ENCODE measurements at regions not wholly inside any gene's neighbourhood (a gene's known extent, or its start where the extent isn't known, plus 50 kb on each side); places are given as distances from the start of the nearest gene placed in this dataset.
A peak's percentile ranks its signal among the peaks of the same experiment; 100 is the strongest.
"Not testable (repeated sequence)": the region's sequence is repeated elsewhere in the genome, so short reads cannot be mapped to it uniquely, and the experiment has no call there.

DNA sequence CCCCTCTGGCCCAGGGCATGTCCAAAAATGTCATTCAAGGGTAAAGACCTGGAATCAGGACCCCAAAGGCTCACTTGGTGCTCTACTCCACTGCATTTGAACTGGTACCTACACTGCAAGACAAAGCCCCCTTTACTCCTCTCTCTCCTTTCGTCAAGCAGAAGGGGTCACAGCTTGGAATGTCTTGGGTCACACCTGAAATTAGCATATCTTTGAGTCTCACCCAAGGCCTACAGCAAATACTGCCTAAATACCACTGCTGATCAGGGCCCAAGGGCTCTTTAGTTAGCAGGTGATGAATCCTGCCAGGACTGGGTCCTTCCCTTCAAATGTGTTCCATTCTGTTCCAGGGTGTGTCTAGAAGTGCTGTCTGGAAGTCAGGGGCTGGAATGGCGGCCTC is 320.6 kb downstream of the SV2B start:
- Mint-ChIP-seq H3K27me3 (no peaks in the 10 kb centered on the region), H3K36me3 (ENCODE audit: insufficient read depth) (peaks cover 2% of the 10 kb centered on the region), H3K4me3 (no peak overlapping the region), H3K9me3 (peaks cover 10% of the 10 kb centered on the region), H3K27ac (ENCODE audit: low read depth) (no peak overlapping the region), H3K4me1 (peaks cover 50% of the 10 kb centered on the region)
- DNase-seq (ENCODE audit: low spot score in 2 of 2) (no peak), ATAC-seq (replicated peaks; ENCODE audit: extremely low read depth, poor library complexity, severe bottlenecking) (no peak)

DNA sequence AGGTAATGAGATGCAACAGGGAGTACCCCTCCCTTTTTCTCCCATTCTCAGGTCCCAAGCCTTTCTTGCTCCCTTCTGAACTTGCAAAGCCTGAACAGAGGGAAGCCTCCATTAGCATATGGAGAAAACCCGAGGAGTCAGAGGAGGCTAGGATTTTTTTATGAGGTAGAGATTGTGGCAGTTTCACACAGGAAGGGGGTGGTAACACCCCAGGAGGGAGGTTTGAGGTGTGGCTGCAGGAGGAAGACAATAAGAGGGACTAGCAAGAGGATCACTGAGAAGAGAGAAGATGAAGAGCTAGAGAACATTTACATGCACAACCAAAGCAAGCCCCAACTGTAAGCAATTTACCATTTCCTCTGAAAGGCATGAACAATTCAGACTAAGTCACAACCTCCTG is 322.7 kb downstream of the SV2B start:
- DNase-seq (ENCODE audit: low spot score in 2 of 2), result peak in 1 of 2 donors; percentile 21
- Mint-ChIP-seq H3K27ac (ENCODE audit: low read depth) (peak overlapping the region; percentile 35), H3K36me3 (ENCODE audit: insufficient read depth) (peaks cover 2% of the 10 kb centered on the region), H3K4me1 (peaks cover 57% of the 10 kb centered on the region), H3K4me3 (peak overlapping the region; percentile 28), H3K27me3 (no peaks in the 10 kb centered on the region), H3K9me3 (peaks cover 10% of the 10 kb centered on the region)
- ATAC-seq (replicated peaks; ENCODE audit: extremely low read depth, poor library complexity, severe bottlenecking), result peak; percentile 81

DNA sequence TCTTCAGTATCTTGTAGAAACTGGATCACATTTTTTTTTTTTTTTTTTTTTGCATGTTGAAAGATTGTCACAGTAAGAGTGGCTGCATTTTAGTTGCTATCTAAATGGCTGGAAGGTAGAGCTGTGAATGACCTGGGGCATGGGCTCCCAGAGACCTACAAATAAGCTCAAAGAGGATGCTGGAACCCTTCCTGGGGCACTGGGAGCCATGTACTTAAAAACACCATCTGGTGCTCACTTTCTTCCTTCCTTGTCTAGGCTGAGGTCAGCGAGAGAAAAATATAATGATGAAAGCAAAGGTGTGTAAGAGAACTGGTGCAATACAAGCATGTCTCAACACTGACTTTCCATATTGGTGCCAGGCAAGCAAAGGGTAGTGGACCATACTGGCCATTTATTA is 323.9 kb downstream of the SV2B start:
- Mint-ChIP-seq H3K4me3 (no peak overlapping the region), H3K27ac (ENCODE audit: low read depth) (peak overlapping the region; percentile 35), H3K36me3 (ENCODE audit: insufficient read depth) (peaks cover 2% of the 10 kb centered on the region), H3K9me3 (peaks cover 5% of the 10 kb centered on the region), H3K4me1 (peaks cover 63% of the 10 kb centered on the region), H3K27me3 (no peaks in the 10 kb centered on the region)
- no peak for ATAC-seq (replicated peaks; ENCODE audit: extremely low read depth, poor library complexity, severe bottlenecking)
- DNase-seq (ENCODE audit: low spot score in 2 of 2), result no peak

DNA sequence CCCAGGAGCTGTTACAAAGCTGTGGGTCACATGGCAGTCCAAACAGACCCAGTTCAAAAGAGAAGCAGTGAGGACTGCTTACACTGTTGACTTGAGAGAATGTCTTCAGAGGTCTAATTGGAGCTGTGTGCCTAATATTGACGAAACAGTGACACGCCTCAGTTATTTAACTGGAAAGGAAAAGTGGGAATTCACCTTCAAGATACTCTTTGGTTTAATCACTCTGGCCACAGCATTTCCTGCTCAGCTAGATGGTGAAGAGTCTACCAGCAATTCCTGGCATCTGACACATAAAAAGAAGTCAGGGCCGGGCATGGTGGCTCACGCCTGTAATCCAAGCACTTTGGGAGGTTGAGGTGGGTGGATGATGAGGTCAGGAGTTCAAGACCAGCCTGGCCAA is 326.4 kb downstream of the SV2B start:
- no peak overlapping the region for H3K27ac Mint-ChIP-seq (ENCODE audit: low read depth)
- H3K9me3 Mint-ChIP-seq, result no peaks in the 10 kb centered on the region
- DNase-seq (ENCODE audit: low spot score in 2 of 2) (peak in 1 of 2 donors; percentile 10), ATAC-seq (replicated peaks; ENCODE audit: extremely low read depth, poor library complexity, severe bottlenecking) (peak; percentile 57)
- H3K4me3 Mint-ChIP-seq, result no peak overlapping the region
- H3K4me1 Mint-ChIP-seq, result peaks cover 52% of the 10 kb centered on the region
- H3K36me3 Mint-ChIP-seq (ENCODE audit: insufficient read depth), result peaks cover 2% of the 10 kb centered on the region
- H3K27me3 Mint-ChIP-seq, result no peaks in the 10 kb centered on the region

DNA sequence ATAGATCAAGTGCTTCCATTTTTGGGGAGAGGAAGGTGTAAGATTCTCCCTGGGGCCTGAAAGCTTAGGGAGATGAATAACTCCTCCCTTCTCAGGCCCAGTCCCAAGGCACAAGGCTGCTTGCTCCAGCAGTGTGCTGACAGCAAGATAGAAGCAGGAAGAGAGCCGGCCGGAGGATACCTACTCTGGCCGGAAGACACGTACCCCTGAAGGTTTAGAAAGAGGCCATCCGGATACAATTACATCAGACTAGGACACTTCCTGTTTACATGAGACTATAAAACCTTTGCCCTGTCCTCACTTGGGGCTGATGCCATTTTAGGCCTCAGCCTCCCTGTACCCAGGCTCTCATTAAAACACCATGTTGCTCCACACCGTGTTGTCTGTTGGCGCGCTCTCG is 329.9 kb downstream of the SV2B start:
- Mint-ChIP-seq H3K4me1 (peaks cover 21% of the 10 kb centered on the region), H3K27ac (ENCODE audit: low read depth) (no peak overlapping the region)

DNA sequence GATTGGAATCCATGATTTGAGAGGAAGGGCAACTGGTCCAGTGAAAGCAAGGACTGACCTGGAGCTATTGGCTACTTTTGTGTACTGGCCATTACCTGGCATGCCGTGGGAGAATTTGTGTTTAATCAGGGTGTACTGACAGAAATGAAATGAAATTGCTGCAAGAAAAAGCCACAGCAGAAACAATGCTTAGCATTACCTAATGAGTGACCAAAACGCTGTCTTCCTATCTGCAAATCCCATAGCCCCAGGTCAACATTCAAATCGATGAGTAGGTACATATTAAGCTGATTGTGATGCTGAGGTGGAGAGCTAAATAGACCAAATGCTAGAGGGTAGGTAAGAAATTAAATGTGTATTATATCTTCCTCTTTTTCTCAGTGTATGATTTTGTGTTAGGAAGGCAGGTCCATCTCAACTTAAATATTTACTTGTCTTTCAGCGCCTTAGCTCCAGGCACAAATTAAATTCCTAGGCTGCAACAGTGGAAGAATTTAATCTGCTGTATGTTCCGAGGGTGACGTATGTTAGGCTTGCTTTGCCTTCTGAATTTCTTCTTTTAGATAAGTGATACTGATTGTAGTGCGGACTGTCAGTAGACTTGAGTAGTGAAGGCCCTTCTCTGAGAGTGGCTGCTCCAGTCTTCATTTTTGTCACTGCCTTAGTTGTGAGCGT is 331.1 kb downstream of the SV2B start:
- Mint-ChIP-seq H3K27me3 (no peaks in the 10 kb centered on the region), H3K4me1 (peaks cover 12% of the 10 kb centered on the region), H3K36me3 (ENCODE audit: insufficient read depth) (no peaks in the 10 kb centered on the region), H3K9me3 (no peaks in the 10 kb centered on the region), H3K27ac (ENCODE audit: low read depth) (no peak overlapping the region), H3K4me3 (no peak overlapping the region)
- no peak for DNase-seq (ENCODE audit: low spot score in 2 of 2)
- no peak for ATAC-seq (replicated peaks; ENCODE audit: extremely low read depth, poor library complexity, severe bottlenecking)

More for the DNA sequence above, 329.9 kb downstream of the SV2B start:
- no peaks in the 10 kb centered on the region for H3K9me3 Mint-ChIP-seq
- DNase-seq (ENCODE audit: low spot score in 2 of 2) (no peak), ATAC-seq (replicated peaks; ENCODE audit: extremely low read depth, poor library complexity, severe bottlenecking) (no peak)
- no peaks in the 10 kb centered on the region for H3K36me3 Mint-ChIP-seq (ENCODE audit: insufficient read depth)
- H3K27me3 Mint-ChIP-seq, result no peaks in the 10 kb centered on the region
- H3K4me3 Mint-ChIP-seq, result no peak overlapping the region

DNA sequence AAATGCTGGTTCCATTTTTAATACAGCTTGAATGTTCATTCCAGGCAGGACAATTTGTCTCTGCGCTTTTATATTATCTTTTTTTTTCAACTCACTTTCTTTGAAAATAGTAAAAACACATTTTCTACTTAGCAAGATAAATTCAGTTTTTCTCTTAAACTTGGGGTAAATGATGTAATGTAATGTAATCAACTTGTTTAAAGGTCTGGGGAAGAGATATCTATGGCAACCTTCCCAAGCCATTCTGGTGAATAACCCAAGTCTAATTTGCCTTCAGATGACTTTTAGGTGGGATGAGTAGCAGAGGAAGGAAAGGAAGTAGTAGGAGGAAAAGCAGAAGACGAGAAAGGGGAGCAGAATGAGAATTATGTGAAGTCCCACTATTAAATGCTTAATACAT is 335.1 kb downstream of the SV2B start:
- Mint-ChIP-seq H3K4me1 (peaks cover 7% of the 10 kb centered on the region), H3K27ac (ENCODE audit: low read depth) (no peak overlapping the region), H3K27me3 (no peaks in the 10 kb centered on the region), H3K4me3 (no peak overlapping the region), H3K9me3 (no peaks in the 10 kb centered on the region), H3K36me3 (ENCODE audit: insufficient read depth) (no peaks in the 10 kb centered on the region)
- DNase-seq (ENCODE audit: low spot score in 2 of 2) (no peak), ATAC-seq (replicated peaks; ENCODE audit: extremely low read depth, poor library complexity, severe bottlenecking) (no peak)

DNA sequence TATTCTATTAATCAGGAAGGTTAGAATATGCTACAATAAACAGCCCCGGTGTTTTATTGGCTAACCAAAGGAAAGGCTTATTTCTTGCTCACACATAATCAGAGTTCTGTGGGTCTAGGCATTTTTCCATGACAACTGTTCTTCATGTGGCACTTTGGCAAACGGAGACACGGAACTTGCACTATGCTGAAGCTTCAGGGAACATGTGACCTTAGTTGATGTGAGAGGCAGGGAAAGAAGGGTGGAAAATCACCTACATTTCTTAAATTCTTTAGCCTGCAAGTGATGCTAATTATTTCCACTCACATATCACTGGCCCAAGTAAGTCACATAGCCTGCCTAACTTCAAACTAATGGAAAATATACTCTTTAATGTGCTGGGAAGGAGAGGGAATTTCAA is 344.6 kb downstream of the SV2B start:
- Mint-ChIP-seq H3K27me3 (no peaks in the 10 kb centered on the region), H3K9me3 (peaks cover 9% of the 10 kb centered on the region), H3K4me3 (no peak overlapping the region), H3K27ac (ENCODE audit: low read depth) (no peak overlapping the region), H3K36me3 (ENCODE audit: insufficient read depth) (no peaks in the 10 kb centered on the region), H3K4me1 (peaks cover 4% of the 10 kb centered on the region)
- ATAC-seq (replicated peaks; ENCODE audit: extremely low read depth, poor library complexity, severe bottlenecking) (no peak), DNase-seq (ENCODE audit: low spot score in 2 of 2) (no peak)

DNA sequence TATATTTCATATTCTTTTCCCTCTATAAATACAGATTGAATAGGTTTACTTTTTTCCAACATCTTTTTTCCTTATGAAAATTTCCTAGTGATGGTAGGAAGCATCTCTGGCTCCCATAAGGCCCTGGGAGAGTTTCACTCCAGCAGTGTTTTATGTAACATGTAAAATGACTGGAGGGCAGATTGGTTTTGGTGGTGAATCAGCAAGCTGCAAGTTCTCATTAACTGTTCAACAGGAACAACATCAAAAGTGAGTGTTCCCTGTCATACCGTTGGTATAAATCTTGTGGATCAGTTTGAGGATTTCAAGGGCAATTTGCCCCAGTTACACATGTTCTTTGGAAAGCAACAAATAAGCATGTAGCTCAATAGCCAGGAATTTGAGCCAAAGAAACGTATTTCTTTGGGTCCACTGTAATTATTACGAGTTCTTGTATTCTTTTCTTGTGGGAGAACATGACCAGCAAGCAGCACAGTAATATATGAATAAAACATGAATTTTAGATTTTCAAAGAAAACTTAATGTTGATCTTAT is 345.7 kb downstream of the SV2B start:
- Mint-ChIP-seq H3K4me1 (peaks cover 4% of the 10 kb centered on the region), H3K9me3 (peaks cover 9% of the 10 kb centered on the region), H3K4me3 (no peak overlapping the region), H3K27ac (ENCODE audit: low read depth) (no peak overlapping the region), H3K27me3 (no peaks in the 10 kb centered on the region), H3K36me3 (ENCODE audit: insufficient read depth) (no peaks in the 10 kb centered on the region)
- no peak for DNase-seq (ENCODE audit: low spot score in 2 of 2)
- no peak for ATAC-seq (replicated peaks; ENCODE audit: extremely low read depth, poor library complexity, severe bottlenecking)

DNA sequence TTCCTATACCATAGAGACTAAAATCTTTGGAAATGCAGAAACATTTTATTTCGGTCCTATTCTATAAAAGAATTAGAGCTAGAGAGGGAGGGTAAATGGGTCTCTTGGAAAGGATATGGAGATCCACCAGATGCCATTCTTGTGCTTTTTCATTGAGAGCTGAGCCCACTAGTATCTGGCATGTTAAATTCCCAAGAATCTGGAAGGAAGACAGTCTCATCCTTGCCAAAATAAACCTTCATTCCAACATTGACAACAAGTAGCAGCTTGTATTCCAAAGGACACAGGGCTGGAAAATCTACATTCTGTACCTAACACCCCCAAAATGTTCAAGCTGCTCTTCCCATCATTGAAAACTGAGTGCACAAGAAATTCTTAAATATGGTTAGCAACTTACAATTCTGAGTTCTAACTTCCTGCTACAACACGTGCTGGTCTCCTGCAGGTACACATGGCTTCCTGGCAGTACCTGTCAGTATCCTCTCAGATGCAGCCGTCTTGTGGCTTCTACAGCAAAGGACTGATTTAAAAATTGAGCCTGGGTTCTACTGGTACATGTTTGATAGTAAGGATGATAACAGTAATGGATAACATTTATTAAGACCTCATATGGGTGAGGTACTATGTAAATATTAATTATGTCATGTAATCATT is 348.1 kb downstream of the SV2B start:
- Mint-ChIP-seq H3K27ac (ENCODE audit: low read depth) (no peak overlapping the region), H3K36me3 (ENCODE audit: insufficient read depth) (no peaks in the 10 kb centered on the region), H3K9me3 (no peaks in the 10 kb centered on the region), H3K27me3 (no peaks in the 10 kb centered on the region), H3K4me3 (no peak overlapping the region), H3K4me1 (peaks cover 16% of the 10 kb centered on the region)
- DNase-seq (ENCODE audit: low spot score in 2 of 2) (no peak), ATAC-seq (replicated peaks; ENCODE audit: extremely low read depth, poor library complexity, severe bottlenecking) (no peak)

DNA sequence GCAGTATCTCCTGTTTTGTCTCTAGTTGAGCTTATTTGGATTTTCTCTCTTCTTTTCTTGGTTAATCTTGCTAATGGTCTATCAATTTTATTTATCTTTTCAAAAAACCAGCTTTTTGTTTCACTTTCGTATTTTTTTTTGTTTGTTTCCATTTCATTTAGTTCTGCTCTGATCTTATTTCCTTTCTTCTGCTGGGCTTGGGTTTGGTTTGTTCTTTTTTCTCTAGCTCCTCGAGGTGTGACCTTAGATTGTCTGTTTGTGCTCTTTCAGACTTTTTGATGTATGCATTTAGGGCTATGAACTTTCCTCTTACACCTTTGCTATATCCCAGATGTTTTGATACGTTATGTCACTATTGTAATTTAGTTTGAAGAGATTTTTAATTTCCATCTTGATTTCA is 353.3 kb downstream of the SV2B start:
- ATAC-seq (replicated peaks; ENCODE audit: extremely low read depth, poor library complexity, severe bottlenecking), result peak; percentile 24
- H3K4me1 Mint-ChIP-seq, result peaks cover 41% of the 10 kb centered on the region

DNA sequence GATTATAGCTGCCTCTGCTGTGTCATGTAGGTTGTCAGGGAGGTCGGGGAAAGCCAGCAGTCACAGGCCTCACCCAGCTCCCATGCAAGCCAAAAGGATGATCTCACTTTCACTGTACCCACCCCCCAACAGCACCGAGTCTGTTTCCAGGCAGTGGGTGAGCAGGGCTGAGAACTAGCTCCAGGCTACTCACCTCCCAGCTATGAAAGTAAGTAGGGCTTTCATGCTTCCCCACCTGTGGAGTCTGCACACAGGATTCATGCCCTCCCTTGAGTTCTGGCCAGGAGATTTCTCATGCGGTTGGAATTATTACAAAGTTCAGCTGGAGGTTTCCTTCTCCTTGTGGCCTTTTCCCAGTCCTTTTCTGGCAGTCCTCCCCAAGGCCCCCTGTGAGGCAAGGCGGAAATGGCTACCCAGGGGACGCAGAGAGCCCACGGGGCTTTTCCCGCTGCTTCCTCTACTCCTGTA is 356.2 kb downstream of the SV2B start:
- Mint-ChIP-seq H3K4me1 (peaks cover 40% of the 10 kb centered on the region), H3K9me3 (peaks cover 7% of the 10 kb centered on the region), H3K36me3 (ENCODE audit: insufficient read depth) (peaks cover 1% of the 10 kb centered on the region), H3K27ac (ENCODE audit: low read depth) (no peak overlapping the region), H3K27me3 (no peaks in the 10 kb centered on the region), H3K4me3 (no peak overlapping the region)
- no peak for ATAC-seq (replicated peaks; ENCODE audit: extremely low read depth, poor library complexity, severe bottlenecking)
- DNase-seq (ENCODE audit: low spot score in 2 of 2), result no peak

More for the DNA sequence above, 353.3 kb downstream of the SV2B start:
- not testable (repeated sequence) for H3K27me3 Mint-ChIP-seq; H3K9me3 Mint-ChIP-seq; H3K36me3 Mint-ChIP-seq (ENCODE audit: insufficient read depth); DNase-seq (ENCODE audit: low spot score in 2 of 2)
- Mint-ChIP-seq H3K27ac (ENCODE audit: low read depth) (peak overlapping the region; percentile 86), H3K4me3 (peak overlapping the region; percentile 52)

DNA sequence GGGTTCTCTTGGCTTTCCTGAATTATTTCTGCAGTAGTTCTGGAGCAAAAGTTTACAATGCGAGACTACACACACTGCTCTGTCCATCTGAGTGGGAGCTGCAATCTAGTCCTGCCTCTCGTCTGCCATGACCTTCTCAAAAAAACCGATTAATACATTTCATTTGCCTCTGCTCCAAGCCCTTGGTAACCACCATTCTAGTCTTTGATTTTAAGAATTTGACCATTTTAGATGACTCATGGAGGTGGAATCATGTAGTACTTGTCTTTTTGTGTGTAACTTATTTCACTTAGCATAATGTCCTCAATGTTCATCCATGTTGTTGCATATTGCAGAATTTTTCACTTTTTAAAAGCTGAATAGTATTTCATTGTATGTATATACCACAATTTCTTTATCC is 356.9 kb downstream of the SV2B start:
- no peak for ATAC-seq (replicated peaks; ENCODE audit: extremely low read depth, poor library complexity, severe bottlenecking)
- H3K27me3 Mint-ChIP-seq, result no peaks in the 10 kb centered on the region
- no peak overlapping the region for H3K27ac Mint-ChIP-seq (ENCODE audit: low read depth)
- no peak overlapping the region for H3K4me3 Mint-ChIP-seq
- peaks cover 7% of the 10 kb centered on the region for H3K9me3 Mint-ChIP-seq
- H3K36me3 Mint-ChIP-seq (ENCODE audit: insufficient read depth), result peaks cover 1% of the 10 kb centered on the region
- H3K4me1 Mint-ChIP-seq, result peaks cover 40% of the 10 kb centered on the region
- DNase-seq (ENCODE audit: low spot score in 2 of 2), result no peak

All from central memory CD8-positive, alpha-beta T cell (primary cell).